Stimulated activated naive CD8-positive, alpha-beta T cell treated with anti-CD3 and anti-CD28 coated beads, Interleukin-15, amount 100 ng/mL, for 72 hours (primary cell): ENCODE measurements at regions not wholly inside any gene's neighbourhood (a gene's known extent, or its start where the extent isn't known, plus 50 kb on each side); places are given as distances from the start of the nearest gene placed in this dataset.

Experiments used
- ATAC-seq: fragments of 150-1000 bp; cut with Tn5 transposase; 2 replicates; pipeline ENCODE4 v1.10.0; 2021; ENCODE audit warnings: mild to moderate bottlenecking, moderate library complexity
- DNase-seq, 2 donors: peaks; one replicate each; pipeline ENCODE4 v3.0.0; 2021 to 2022
- H3K27ac Mint-ChIP-seq, 2 donors: one replicate each; pipeline ENCODE4 v1.8.0; 2022; ENCODE audit warnings: mild to moderate bottlenecking in 2 of 2, mixed read lengths in 2 of 2, moderate library complexity in 2 of 2
- H3K27me3 Mint-ChIP-seq: one replicate; pipeline ENCODE4 v1.8.0; 2022; ENCODE audit warnings: mixed read lengths
- H3K4me1 Mint-ChIP-seq: one replicate; pipeline ENCODE4 v1.8.0; 2022; ENCODE audit warnings: mild to moderate bottlenecking, mixed read lengths
- H3K4me3 Mint-ChIP-seq, 2 donors: one replicate each; pipeline ENCODE4 v1.8.0; 2022; ENCODE audit warnings: mild to moderate bottlenecking in 2 of 2, mixed read lengths in 2 of 2, moderate library complexity in 1 of 2
- H3K9me3 Mint-ChIP-seq, 2 donors: one replicate each; pipeline ENCODE4 v1.8.0; 2022; ENCODE audit warnings: mixed read lengths in 2 of 2

DNA sequence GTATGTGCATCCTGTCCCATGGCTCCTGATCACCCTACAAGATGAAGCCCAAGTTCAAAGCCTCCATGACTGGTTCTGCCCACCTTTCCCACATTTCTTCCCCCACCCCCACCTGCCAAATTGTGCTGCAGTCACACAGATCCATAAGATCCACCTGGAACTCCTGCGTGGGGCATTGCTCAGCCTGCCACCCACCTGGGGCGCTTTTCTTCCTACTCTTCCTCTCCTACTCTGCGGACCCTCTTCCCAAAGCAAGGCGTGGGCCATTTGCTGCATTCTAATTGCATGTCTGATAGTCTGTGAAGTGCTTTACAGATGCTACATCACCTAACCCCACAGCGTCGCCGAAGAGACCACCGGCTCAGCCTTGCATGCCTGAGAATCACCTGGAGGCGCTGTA lies 402.4 kb upstream of the ID2 start:
- H3K4me3 Mint-ChIP-seq = no peak overlapping the region
- H3K27me3 Mint-ChIP-seq = peaks cover 8% of the 10 kb centered on the region
- ATAC-seq (no peak), DNase-seq (no peak)
- H3K4me1 Mint-ChIP-seq = no peaks in the 10 kb centered on the region
- H3K27ac Mint-ChIP-seq = no peak overlapping the region
- H3K9me3 Mint-ChIP-seq = peaks cover 7 to 20% of the 10 kb centered on the region in 2 donors

DNA sequence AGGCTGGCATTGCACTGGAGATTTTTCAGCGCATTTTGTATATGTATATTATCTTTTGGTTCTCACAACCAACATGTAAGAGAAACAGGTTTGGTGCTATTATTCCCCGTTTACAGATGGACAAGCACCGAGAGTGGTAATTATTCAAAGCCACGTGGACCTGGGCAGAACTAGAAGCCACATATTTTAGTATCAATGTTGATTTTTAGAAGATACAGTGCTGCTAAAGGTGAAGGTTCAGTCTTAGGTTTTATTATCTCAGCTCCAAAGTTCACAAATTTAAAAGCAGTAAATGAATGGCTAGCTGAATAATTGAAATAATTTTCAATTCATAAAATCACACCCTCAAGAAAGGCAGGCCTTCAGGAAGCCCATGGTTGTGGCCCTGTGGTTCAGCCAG lies 400.6 kb upstream of the ID2 start:
- DNase-seq = no peak
- Mint-ChIP-seq H3K9me3 (peaks cover 6 to 10% of the 10 kb centered on the region in 2 donors), H3K4me1 (no peaks in the 10 kb centered on the region), H3K27ac (no peak overlapping the region), H3K27me3 (peaks cover 8% of the 10 kb centered on the region), H3K4me3 (no peak overlapping the region)
- ATAC-seq = no peak

DNA sequence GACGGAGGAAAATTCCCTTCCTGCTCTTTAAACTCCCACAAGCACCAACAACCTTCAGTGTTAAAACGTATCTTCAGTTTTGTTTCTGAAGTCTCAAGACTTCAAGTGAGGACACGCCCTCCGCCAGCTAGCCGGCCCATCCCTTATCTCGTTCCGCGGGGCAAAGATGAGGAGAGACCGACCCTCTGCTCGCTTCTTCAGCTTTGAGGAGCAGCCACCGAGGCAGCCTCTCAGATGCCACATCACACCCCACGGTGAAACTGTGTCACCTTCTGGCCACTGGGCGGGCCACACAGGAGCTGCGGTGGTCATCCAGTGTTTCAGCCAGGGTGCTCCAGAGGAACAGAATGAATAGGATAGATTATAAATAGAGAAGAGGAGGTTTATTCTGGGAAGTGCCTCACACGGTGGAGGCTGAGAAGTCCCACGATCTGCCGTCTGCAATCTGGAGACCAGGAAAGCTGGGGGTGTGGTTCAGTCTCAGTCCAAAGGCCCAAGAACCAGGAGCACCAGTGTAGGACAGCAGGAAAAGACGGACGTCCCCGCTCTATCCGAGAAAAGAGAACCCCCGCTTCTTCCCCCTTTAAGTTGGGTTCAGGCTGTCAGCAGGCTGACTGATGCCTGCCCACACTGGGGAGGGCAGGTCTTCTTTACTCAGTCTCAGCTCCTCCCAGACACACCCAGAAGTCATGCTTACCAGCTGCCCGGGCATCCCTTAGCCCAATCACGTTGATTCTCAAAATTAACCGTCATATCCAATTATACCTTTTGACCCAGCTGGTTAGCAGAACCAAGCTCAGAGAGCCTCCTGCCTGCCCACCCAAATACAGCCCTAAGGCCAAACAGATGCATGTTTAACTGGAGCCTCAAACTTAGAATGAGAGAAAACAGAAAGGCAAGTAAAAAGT lies 399.7 kb upstream of the ID2 start:
- Mint-ChIP-seq H3K27ac (peak overlapping the region in 1 of 2 donors; percentile 8), H3K4me1 (no peaks in the 10 kb centered on the region), H3K27me3 (peaks cover 9% of the 10 kb centered on the region), H3K4me3 (no peak overlapping the region), H3K9me3 (peaks cover 0 to 1% of the 10 kb centered on the region in 2 donors)
- DNase-seq = no peak
- ATAC-seq = no peak

DNA sequence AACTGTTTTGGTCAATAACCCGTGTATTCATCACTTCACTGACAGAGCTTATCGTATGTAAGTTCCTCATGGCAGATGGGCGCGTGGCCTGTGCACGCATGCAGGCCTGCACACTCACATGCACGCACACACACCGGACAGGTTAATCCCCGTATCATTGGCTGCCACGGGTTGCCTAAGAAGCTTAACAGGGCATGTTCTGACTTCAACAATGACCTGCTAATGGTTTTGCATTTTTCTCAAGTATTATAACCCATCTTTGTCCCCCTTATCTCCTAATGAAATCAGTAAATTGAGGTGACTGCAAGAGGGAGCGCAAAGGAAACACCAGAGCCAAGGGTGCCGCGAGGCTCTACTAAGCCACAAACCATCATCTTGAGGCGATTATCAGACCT lies 399.0 kb upstream of the ID2 start:
- ATAC-seq (no peak), DNase-seq (no peak)
- Mint-ChIP-seq H3K27me3 (peaks cover 15% of the 10 kb centered on the region), H3K27ac (no peak overlapping the region), H3K9me3 (peaks cover 0 to 6% of the 10 kb centered on the region in 2 donors), H3K4me3 (no peak overlapping the region), H3K4me1 (no peaks in the 10 kb centered on the region)

GRCh38 chr2:8285081-8285480 lies 396.8 kb upstream of the ID2 start:
- Mint-ChIP-seq H3K9me3 (peaks cover 11 to 17% of the 10 kb centered on the region in 2 donors), H3K4me3 (no peak overlapping the region), H3K27me3 (peaks cover 10% of the 10 kb centered on the region), H3K4me1 (peaks cover 10% of the 10 kb centered on the region), H3K27ac (no peak overlapping the region)
- ATAC-seq (no peak), DNase-seq (no peak)

- DNase-seq (no peak), ATAC-seq (no peak)
- Mint-ChIP-seq H3K27me3 (peaks cover 10% of the 10 kb centered on the region), H3K9me3 (peaks cover 11 to 17% of the 10 kb centered on the region in 2 donors), H3K4me3 (no peak overlapping the region), H3K27ac (no peak overlapping the region), H3K4me1 (peaks cover 10% of the 10 kb centered on the region)
Observed at GRCh38 chr2:8285898-8286297, 396.0 kb upstream of the ID2 start.

GRCh38 chr2:8288206-8288605 lies 393.6 kb upstream of the ID2 start:
- Mint-ChIP-seq H3K4me3 (no peak overlapping the region), H3K27me3 (peaks cover 24% of the 10 kb centered on the region)
- no peak for ATAC-seq

GRCh38 chr2:8289111-8289510 lies 392.7 kb upstream of the ID2 start:
- no peak overlapping the region for H3K4me3 Mint-ChIP-seq
- H3K9me3 Mint-ChIP-seq = peaks cover 16 to 17% of the 10 kb centered on the region in 2 donors
- H3K27ac Mint-ChIP-seq = no peak overlapping the region
- no peak for DNase-seq
- H3K27me3 Mint-ChIP-seq = peaks cover 33% of the 10 kb centered on the region
- peak; percentile 56 for ATAC-seq
- H3K4me1 Mint-ChIP-seq = peaks cover 10% of the 10 kb centered on the region

More at GRCh38 chr2:8288206-8288605, 393.6 kb upstream of the ID2 start:
- Mint-ChIP-seq H3K4me1 (peaks cover 10% of the 10 kb centered on the region), H3K27ac (no peak overlapping the region), H3K9me3 (peaks cover 16 to 17% of the 10 kb centered on the region in 2 donors)
- no peak for DNase-seq

DNA sequence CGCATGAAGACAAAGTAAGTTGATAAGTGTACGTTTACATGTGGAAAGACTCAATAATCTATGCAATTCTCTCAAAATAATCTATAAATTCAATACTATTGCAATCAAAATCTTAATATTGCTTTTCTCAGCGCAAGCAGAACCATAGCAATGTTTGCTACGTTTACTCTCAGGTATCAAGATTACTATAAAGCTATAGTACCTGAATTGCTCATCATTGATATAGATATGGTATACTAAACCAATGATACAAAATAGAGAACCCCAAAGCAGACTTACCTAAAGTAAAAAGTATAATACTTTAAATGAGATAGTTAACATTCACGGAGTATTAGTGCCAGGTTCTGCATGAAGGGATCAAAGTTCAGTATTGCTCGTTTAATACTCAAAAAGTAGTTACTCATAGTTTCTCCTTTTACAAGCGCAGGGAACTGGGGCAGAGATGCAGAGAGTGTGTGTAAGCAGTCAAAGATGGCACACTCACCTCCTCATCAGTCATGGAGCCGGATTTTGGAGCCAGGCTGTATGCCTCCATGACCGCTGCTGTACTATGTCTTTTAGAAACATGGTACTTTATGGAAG lies 391.0 kb upstream of the ID2 start:
- ATAC-seq = no peak
- Mint-ChIP-seq H3K4me3 (no peak overlapping the region), H3K27me3 (peaks cover 39% of the 10 kb centered on the region)

DNA sequence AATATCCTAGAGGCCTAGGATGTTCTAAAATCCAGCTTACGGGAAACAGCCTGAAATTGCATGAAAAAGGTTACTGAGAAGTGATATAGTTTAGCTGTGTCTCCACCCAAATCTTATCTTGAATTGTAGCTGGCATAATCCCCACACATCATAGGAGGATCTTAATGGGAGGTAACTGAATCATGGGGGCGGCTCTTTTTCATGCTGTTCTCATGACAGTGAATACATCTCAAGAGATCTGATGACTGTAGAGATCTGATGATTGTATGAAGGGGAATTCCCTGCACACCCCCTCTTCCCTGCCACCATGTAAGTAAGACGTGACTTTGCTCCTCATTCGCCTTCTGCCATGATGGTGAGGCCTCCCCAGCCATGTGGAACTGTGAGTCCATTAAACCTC lies 385.6 kb upstream of the ID2 start:
- Mint-ChIP-seq H3K4me1 (peaks cover 33% of the 10 kb centered on the region), H3K27ac (no peak overlapping the region), H3K4me3 (no peak overlapping the region), H3K27me3 (peaks cover 43% of the 10 kb centered on the region), H3K9me3 (peaks cover 18 to 22% of the 10 kb centered on the region in 2 donors)
- DNase-seq (no peak), ATAC-seq (peak; percentile 68)

More for the DNA sequence above, 391.0 kb upstream of the ID2 start:
- peaks cover 10% of the 10 kb centered on the region for H3K4me1 Mint-ChIP-seq
- H3K27ac Mint-ChIP-seq = no peak overlapping the region
- peaks cover 16 to 17% of the 10 kb centered on the region in 2 donors for H3K9me3 Mint-ChIP-seq
- DNase-seq = no peak

DNA sequence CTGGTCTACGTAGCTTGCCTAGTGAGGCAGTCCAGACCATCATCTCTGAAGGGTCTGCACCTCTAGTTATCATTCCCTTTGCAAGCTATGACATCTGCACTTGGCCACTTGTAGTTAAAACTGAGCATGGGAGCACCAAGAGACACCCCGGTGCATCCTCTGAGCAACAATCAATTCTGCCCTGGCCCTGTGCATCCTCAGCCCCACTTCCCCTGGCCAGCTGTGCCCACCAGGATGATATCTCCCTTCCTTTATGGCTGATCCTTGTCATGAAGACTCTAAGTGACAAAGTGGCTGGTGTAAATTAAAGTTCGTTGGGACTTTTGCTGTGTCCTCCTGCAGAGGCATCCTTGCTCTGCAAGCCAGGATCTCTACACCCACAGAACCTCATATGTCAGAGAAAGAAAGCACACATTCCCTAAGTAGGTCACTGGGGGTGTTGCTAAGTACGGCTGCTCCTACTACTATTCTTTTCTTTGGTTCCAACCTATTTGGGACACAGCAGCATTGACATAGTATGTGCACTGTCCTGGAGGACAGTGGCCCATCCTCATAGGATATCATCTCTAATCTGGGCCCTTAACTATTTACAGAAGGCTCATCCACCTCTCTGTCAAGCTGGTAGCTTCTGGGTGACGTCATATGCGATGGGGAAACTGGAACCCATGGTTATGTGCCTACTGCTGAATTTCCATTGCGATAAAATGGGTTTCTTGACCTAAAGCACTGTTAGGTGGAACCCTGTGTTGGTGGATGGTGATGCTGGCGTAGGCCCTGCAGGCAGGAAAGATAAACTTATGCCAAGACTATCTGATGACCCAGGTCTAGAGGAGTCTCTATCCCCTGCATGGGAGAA lies 384.3 kb upstream of the ID2 start:
- Mint-ChIP-seq H3K9me3 (peaks cover 16 to 31% of the 10 kb centered on the region in 2 donors), H3K4me3 (no peak overlapping the region), H3K27ac (no peak overlapping the region), H3K27me3 (peaks cover 35% of the 10 kb centered on the region), H3K4me1 (peaks cover 46% of the 10 kb centered on the region)
- DNase-seq (no peak), ATAC-seq (no peak)

DNA sequence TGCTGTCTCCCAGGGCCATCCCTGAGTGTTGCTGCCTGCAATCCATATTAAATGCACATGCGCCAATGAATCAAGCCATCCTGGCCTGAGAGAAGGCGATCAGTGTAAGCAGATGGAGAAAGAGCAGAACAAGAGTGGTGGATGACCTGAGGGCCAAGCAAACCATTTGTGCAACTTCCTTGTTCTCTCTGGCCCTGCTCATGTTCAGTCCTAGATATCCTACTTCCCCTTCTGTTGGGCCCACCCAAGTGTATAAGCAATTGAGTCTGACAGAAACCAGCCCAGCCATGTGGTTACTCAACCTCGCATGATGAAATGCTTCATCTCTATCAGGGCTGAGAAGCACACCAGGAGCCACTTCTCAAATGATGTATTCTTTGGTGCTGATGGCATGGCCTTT lies 383.1 kb upstream of the ID2 start:
- ATAC-seq = no peak
- H3K27me3 Mint-ChIP-seq = peaks cover 24% of the 10 kb centered on the region
- no peak for DNase-seq
- peaks cover 58% of the 10 kb centered on the region for H3K4me1 Mint-ChIP-seq
- H3K4me3 Mint-ChIP-seq = no peak overlapping the region
- H3K27ac Mint-ChIP-seq = no peak overlapping the region
- peaks cover 20 to 39% of the 10 kb centered on the region in 2 donors for H3K9me3 Mint-ChIP-seq

DNA sequence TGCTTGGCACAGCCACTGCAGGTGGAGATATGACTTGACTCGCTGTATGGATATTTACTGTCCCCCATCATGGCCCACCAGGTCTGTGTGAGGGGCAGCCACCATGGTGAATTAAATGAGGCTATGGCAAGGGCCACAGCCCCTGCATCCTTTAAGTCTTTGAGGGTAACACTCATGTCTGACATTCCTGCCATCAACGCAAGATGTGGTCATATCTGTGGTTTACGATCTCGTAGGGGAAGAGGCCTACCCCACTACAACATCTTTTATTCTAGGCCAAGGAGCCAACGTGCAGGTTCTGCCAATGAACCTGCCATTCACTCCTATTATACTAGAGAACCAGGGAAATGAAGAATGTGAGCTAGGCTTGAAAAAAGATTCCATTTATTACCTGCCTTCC lies 381.6 kb upstream of the ID2 start:
- Mint-ChIP-seq H3K27me3 (peaks cover 25% of the 10 kb centered on the region), H3K9me3 (peaks cover 20 to 39% of the 10 kb centered on the region in 2 donors), H3K4me3 (no peak overlapping the region), H3K4me1 (peaks cover 72% of the 10 kb centered on the region), H3K27ac (no peak overlapping the region)
- DNase-seq (no peak), ATAC-seq (no peak)

DNA sequence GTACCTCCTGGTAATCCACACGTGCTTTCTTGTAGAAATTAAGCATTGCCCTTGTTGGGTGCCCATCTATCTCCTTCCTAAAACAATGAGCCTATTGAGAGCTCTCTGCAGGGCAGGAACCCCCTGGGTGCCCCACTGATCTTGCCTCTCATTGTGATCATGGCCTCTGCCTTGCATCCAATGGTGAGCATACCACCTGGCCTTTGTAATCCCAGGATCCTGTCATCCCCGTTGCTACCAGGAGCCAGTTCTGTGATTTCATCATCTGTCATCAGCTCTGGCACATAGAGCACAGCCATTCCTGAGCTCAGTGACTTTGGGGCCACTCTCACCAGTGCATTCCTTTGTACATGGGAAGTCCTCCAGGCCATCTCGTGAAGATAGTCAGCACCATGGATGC lies 381.0 kb upstream of the ID2 start:
- ATAC-seq = no peak
- Mint-ChIP-seq H3K4me1 (peaks cover 79% of the 10 kb centered on the region), H3K4me3 (no peak overlapping the region), H3K27ac (no peak overlapping the region), H3K27me3 (peaks cover 32% of the 10 kb centered on the region), H3K9me3 (peaks cover 20 to 39% of the 10 kb centered on the region in 2 donors)
- DNase-seq = no peak

DNA sequence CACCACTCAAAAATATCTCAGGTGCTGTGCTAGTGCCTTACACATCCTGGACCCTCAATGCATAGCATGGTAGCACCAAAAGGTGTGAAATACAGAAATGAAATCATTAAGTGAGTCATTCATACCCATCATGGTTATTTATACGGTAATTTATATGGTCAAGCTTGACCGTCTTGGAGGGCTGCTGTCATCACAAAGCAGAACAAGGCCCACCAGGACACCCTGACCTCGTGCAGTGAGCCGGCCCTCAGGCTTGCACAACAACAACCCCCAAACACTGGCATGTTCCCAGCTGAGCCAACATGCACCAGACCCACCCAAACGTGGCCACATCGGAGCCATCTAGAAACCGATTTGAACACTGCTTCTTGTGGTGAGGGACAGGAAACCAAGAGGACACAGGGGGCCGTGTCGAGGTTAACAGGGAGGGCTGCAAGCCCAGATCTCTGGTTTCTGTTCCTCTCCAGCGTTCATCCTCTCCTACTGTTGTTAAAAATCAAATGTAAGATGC lies 378.5 kb upstream of the ID2 start:
- ATAC-seq (peak; percentile 88), DNase-seq (peak; percentile 81 to 89)
- Mint-ChIP-seq H3K27ac (peak overlapping the region; percentile 84 to 90), H3K27me3 (peaks cover 54% of the 10 kb centered on the region), H3K9me3 (peaks cover 19 to 38% of the 10 kb centered on the region in 2 donors), H3K4me1 (peaks cover 91% of the 10 kb centered on the region), H3K4me3 (peak overlapping the region; percentile 55 to 59)
